Brain microvascular endothelial cell (primary cell): ENCODE measurements at regions not wholly inside any gene's neighbourhood (a gene's known extent, or its start where the extent isn't known, plus 50 kb on each side); places are given as distances from the start of the nearest gene placed in this dataset.

Source experiments
- DNase-seq: peaks from one replicate; pipeline ENCODE4 v3.0.0-alpha.2; 2020
- H3K27ac ChIP-seq: fragments of 250-450 bp; sonication (Bioruptor Pico); 2 replicates; pipeline ENCODE4 v1.5.1; 2020; ENCODE audit warnings: mild to moderate bottlenecking, moderate library complexity
- H3K27me3 ChIP-seq: fragments of 250-450 bp; sonication (Bioruptor Pico); replicated peaks from 2 replicates; pipeline ENCODE4 v1.5.1; 2020; ENCODE audit warnings: mild to moderate bottlenecking
- H3K36me3 ChIP-seq: fragments of 250-450 bp; sonication (Bioruptor Pico); replicated peaks from 2 replicates; pipeline ENCODE4 v1.5.1; 2020; ENCODE audit warnings: mild to moderate bottlenecking
- H3K4me3 ChIP-seq: 2 replicates; pipeline ENCODE4 v1.5.1; 2011; ENCODE audit warnings: low read depth, mild to moderate bottlenecking, control low read depth, low read length, moderate library complexity
- CTCF ChIP-seq: IDR thresholded peaks from 2 replicates; pipeline ENCODE4 v1.5.1; 2011; ENCODE audit warnings: low read depth, mild to moderate bottlenecking, moderate library complexity, low read length, control low read depth, inconsistent platforms; ENCODE audit errors: missing control alignments
- in situ Hi-C: cut with HindIII; loops from 2 replicates; pipeline ENCODE4 v1.10.0; 2017; ENCODE audit warnings: low sequenced_read_pairs, low pct_ligation_motif_present

GRCh38 chr2:64393383-64394010 lies 60.5 kb upstream of the LGALSL start:
- in situ Hi-C loops, result no loop called here
- Histone ChIP-seq H3K27me3 (no peaks in the 10 kb centered on the region), H3K36me3 (no peaks in the 10 kb centered on the region), H3K4me3 (no peak overlapping the region), H3K27ac (no peak overlapping the region)
- TF ChIP-seq CTCF, result no peak
- no peak for DNase-seq

GRCh38 chr2:64394153-64394552 lies 59.8 kb upstream of the LGALSL start:
- no peak for TF ChIP-seq CTCF
- H3K4me3 ChIP-seq, result no peak overlapping the region
- no peak for DNase-seq
- in situ Hi-C loops, result no loop called here
- no peaks in the 10 kb centered on the region for H3K27me3 ChIP-seq
- H3K27ac ChIP-seq, result no peak overlapping the region
- H3K36me3 ChIP-seq, result no peaks in the 10 kb centered on the region

- in situ Hi-C loops, result no loop called here
- Histone ChIP-seq H3K27me3 (no peaks in the 10 kb centered on the region), H3K4me3 (no peak overlapping the region), H3K36me3 (no peaks in the 10 kb centered on the region), H3K27ac (no peak overlapping the region)
- TF ChIP-seq CTCF, result no peak
- DNase-seq, result no peak
Observed at GRCh38 chr2:64396001-64396400, 58.0 kb upstream of the LGALSL start.

GRCh38 chr2:64396551-64396950 lies 57.4 kb upstream of the LGALSL start:
- no peaks in the 10 kb centered on the region for H3K27me3 ChIP-seq

DNA sequence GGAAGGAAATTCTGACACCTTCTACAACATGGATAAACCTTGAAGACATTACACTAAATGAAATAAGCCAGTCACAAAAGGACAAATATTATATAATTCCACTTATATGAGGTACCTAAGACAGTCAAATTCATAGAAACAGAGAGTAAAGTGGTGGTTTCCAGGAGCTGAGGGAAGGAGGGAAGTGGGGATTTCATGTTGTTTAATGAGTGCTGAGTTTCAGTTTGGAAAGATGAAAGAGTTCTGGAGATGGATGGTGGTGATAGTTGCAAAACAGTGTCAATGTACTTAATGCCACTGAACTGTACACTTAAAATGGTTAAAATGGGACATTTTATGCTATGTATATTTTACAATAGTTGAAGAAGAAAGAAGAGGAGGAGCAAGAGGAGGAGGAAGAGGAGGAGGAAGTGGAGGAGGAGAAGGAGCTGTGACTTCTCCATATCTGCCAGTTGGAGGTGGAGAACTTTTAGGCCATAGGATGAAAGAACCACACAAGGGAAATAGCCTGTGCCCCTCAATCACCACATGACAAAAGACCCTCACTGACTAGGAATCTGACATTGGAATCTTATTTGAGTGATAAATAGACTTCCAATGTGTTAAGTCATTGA lies 55.3 kb upstream of the LGALSL start:
- Histone ChIP-seq H3K4me3 (no peak overlapping the region), H3K27ac (no peak overlapping the region), H3K27me3 (no peaks in the 10 kb centered on the region), H3K36me3 (no peaks in the 10 kb centered on the region)
- no peak for DNase-seq
- no peak for TF ChIP-seq CTCF
- in situ Hi-C loops, result no loop called here

More at GRCh38 chr2:64396551-64396950, 57.4 kb upstream of the LGALSL start:
- no peak for DNase-seq
- H3K4me3 ChIP-seq, result no peak overlapping the region
- in situ Hi-C loops, result no loop called here
- no peak overlapping the region for H3K27ac ChIP-seq
- no peak for TF ChIP-seq CTCF
- H3K36me3 ChIP-seq, result no peaks in the 10 kb centered on the region

GRCh38 chr2:64399521-64399920 lies 54.4 kb upstream of the LGALSL start:
- no peak for TF ChIP-seq CTCF
- Histone ChIP-seq H3K36me3 (no peaks in the 10 kb centered on the region), H3K4me3 (no peak overlapping the region), H3K27me3 (no peaks in the 10 kb centered on the region), H3K27ac (no peak overlapping the region)
- in situ Hi-C loops, result no loop called here
- no peak for DNase-seq
